ENCODE measurements at regions not wholly inside any gene's neighbourhood (a gene's known extent, or its start where the extent isn't known, plus 50 kb on each side); places are given as distances from the start of the nearest gene placed in this dataset.

DNA sequence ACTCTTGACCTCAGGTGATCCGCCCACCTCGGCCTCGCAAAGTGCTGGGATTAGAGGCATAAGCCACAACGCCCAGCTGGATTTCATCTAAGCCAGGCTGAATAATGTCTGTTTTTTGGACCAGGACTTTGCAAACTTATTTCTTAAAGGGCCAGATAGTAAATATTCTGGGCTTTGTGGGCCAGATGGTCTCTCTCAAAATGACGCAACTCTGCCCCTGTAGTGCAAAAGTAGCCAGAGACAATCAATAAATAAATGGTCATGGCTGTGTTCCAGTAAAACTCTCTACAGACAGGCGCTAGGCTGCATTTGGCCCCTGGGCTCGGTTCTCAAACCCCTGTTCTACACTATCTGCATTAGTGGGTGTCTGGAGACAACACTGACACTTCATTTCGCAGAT, 121.9 kb upstream of the CDH13 start:
- Histone ChIP-seq H3K36me3 (ENCODE audit: control insufficient read depth, insufficient read depth, low read length) (no peaks in the 10 kb centered on the region), H3K9ac (ENCODE audit: low read depth, low read length) (no peak overlapping the region), H2AK9ac (replicated peaks; ENCODE audit: low read depth, low read length, poor library complexity) (no peak overlapping the region), H2AFZ (replicated peaks; ENCODE audit: low read length, poor library complexity) (no peak overlapping the region), H3K27me3 (ENCODE audit: control insufficient read depth, insufficient read depth, low read length) (peaks cover 7% of the 10 kb centered on the region), H3K4ac (ENCODE audit: low read depth, low read length) (no peak overlapping the region), H3K4me3 (ENCODE audit: insufficient read depth, low read depth, low read length) (no peak overlapping the region), H3K79me1 (ENCODE audit: low read depth in 1 of 2, low read length in 2 of 2) (no peaks in the 10 kb centered on the region), H4K5ac (ENCODE audit: low read depth, low read length) (no peak overlapping the region), H2AK5ac (ENCODE audit: low read depth, low read length) (no peak overlapping the region), H2BK20ac (ENCODE audit: low read depth, low read length) (no peak overlapping the region), H4K91ac (ENCODE audit: insufficient read depth, low read depth, low read length) (no peak overlapping the region), H3K27ac (ENCODE audit: insufficient read depth, low read length) (no peak overlapping the region), H4K8ac (ENCODE audit: low read depth in 2 of 2, low read length in 2 of 2) (no peak overlapping the region), H3K9me3 (ENCODE audit: control insufficient read depth, insufficient read depth, low read length) (peaks cover 2% of the 10 kb centered on the region; the same call in 1 of the 2 replicates), H2BK15ac (ENCODE audit: low read depth, low read length) (no peak overlapping the region), H3K14ac (replicated peaks; ENCODE audit: low read depth, low read length) (no peak overlapping the region), H3K4me1 (ENCODE audit: control insufficient read depth, insufficient read depth, low read length) (no peaks in the 10 kb centered on the region), H3K4me2 (ENCODE audit: low read depth, low read length) (no peak overlapping the region), H2BK120ac (ENCODE audit: low read depth, low read length) (no peak overlapping the region), H3K56ac (ENCODE audit: extremely low read depth, insufficient read depth, low read length) (no peak overlapping the region), H2BK5ac (ENCODE audit: low read depth, low read length, poor library complexity, severe bottlenecking) (no peak overlapping the region), H3K18ac (ENCODE audit: low read depth, low read length) (no peak overlapping the region), H3K23ac (ENCODE audit: low read depth, low read length) (no peak overlapping the region), H3K9me1 (ENCODE audit: insufficient read depth, low read length) (no peaks in the 10 kb centered on the region), H4K20me1 (ENCODE audit: insufficient read depth, low read length) (no peaks in the 10 kb centered on the region)
- ChIA-PET POLR2A (ENCODE audit: unreplicated experiment) (no interaction called here), CTCF (no interaction called here)
- intact Hi-C loops (cut with micrococcal nuclease) = no loop called here
- BruUV-seq (replicated peaks) = no TSS peak
- TF ChIP-seq, protein P1, sequence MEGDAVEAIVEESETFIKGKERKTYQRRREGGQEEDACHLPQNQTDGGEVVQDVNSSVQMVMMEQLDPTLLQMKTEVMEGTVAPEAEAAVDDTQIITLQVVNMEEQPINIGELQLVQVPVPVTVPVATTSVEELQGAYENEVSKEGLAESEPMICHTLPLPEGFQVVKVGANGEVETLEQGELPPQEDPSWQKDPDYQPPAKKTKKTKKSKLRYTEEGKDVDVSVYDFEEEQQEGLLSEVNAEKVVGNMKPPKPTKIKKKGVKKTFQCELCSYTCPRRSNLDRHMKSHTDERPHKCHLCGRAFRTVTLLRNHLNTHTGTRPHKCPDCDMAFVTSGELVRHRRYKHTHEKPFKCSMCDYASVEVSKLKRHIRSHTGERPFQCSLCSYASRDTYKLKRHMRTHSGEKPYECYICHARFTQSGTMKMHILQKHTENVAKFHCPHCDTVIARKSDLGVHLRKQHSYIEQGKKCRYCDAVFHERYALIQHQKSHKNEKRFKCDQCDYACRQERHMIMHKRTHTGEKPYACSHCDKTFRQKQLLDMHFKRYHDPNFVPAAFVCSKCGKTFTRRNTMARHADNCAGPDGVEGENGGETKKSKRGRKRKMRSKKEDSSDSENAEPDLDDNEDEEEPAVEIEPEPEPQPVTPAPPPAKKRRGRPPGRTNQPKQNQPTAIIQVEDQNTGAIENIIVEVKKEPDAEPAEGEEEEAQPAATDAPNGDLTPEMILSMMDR (conservative IDR thresholded peaks at IDR 0.05; ENCODE audit: low read depth, low read length) = no peak
- TF ChIP-seq MXI1 (IDR thresholded peaks at IDR 0.05; ENCODE audit: borderline replicate concordance, low read depth, low read length) = no peak
- TF ChIP-seq RFX5 (IDR thresholded peaks at IDR 0.05; ENCODE audit: low read depth, low read length) = no peak
- no peak for TF ChIP-seq RCOR1 (IDR thresholded peaks at IDR 0.05; ENCODE audit: insufficient replicate concordance, low read length)
- no peak for TF ChIP-seq ELK1 (IDR thresholded peaks at IDR 0.05; ENCODE audit: borderline replicate concordance, low read depth, low read length)
- no peak for TF ChIP-seq CEBPB (IDR thresholded peaks at IDR 0.05; ENCODE audit: low read depth, low read length)
- TF ChIP-seq NFE2L2 (IDR thresholded peaks at IDR 0.05; ENCODE audit: low read depth, low read length) = no peak
- no peak for TF ChIP-seq BHLHE40 (IDR thresholded peaks at IDR 0.05; ENCODE audit: low read depth, low read length)
- TF ChIP-seq MAZ (IDR thresholded peaks at IDR 0.05; ENCODE audit: borderline replicate concordance, low read depth, low read length) = no peak
- TF ChIP-seq FOS (IDR thresholded peaks at IDR 0.05; ENCODE audit: low read depth, low read length) = no peak
- TF ChIP-seq, protein P2, sequence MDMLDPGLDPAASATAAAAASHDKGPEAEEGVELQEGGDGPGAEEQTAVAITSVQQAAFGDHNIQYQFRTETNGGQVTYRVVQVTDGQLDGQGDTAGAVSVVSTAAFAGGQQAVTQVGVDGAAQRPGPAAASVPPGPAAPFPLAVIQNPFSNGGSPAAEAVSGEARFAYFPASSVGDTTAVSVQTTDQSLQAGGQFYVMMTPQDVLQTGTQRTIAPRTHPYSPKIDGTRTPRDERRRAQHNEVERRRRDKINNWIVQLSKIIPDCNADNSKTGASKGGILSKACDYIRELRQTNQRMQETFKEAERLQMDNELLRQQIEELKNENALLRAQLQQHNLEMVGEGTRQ (IDR thresholded peaks at IDR 0.05; ENCODE audit: low read depth, low read length) = no peak
- TF ChIP-seq POLR2A (IDR thresholded peaks at IDR 0.05; ENCODE audit: low read depth, low read length) = no peak
- TF ChIP-seq RAD21 (IDR thresholded peaks at IDR 0.05; ENCODE audit: low read length) = no peak
- in situ Hi-C loops (cut with MboI; ENCODE audit: low sequenced_read_pairs) = no loop called here
- ATAC-seq (ENCODE audit: low read depth) (no peak), DNase-seq (no peak)
- 13% methylated on average over 4 of the region's 8 CpGs; no CpG with 5 or more reads in 1 of the 2 experiments for WGBS, 2 experiments (ENCODE audit: extremely low coverage in 2 of 2, insufficient read length in 1 of 2)
- dilution Hi-C loops (cut with HindIII; ENCODE audit: low sequenced_read_pairs, unreplicated experiment) = no loop called here
